Left colon (tissue), 2 donors: ENCODE measurements at regions not wholly inside any gene's neighbourhood (a gene's known extent, or its start where the extent isn't known, plus 50 kb on each side); places are given as distances from the start of the nearest gene placed in this dataset.
A peak's percentile ranks its signal among the peaks of the same experiment; 100 is the strongest.
"Not testable (repeated sequence)": the region's sequence is repeated elsewhere in the genome, so short reads cannot be mapped to it uniquely, and the experiment has no call there.

Experiments
- ATAC-seq: fragments of 200-7000 bp; cut with Tn5 transposase; one replicate; pipeline ENCODE4 v1.9.1; 2020; ENCODE audit warnings: mild to moderate bottlenecking, moderate library complexity
- DNase-seq, 2 donors: peaks; one replicate each; pipeline ENCODE4 v3.0.0-alpha.2; 2020
- intact Hi-C, 2 donors: fragments of 100-400 bp; cut with DNase I in 1 of 2; cut with micrococcal nuclease in 1 of 2; formaldehyde crosslinking; loops; one replicate each; pipeline versions ENCODE4 v1.11.2 to v1.14.0; 2022; cut with DNase I, micrococcal nuclease
- donor health status: DM: no; HTN: no; CAD: no.
- donor health status: DM: yes; HTN: yes; CAD: no.

GRCh38 chr7:152905949-152906348 is 146.4 kb downstream of the ACTR3B start:
- no peak for DNase-seq
- ATAC-seq, result no peak
- intact Hi-C loops, result no loop called here

- ATAC-seq (no peak), DNase-seq (no peak)
- intact Hi-C loops, result no loop called here
Observed at GRCh38 chr7:152907042-152907761, 147.7 kb downstream of the ACTR3B start.

GRCh38 chr7:152909280-152909679 is 149.7 kb downstream of the ACTR3B start:
- DNase-seq (no peak), ATAC-seq (no peak)
- intact Hi-C loops, result no loop called here

- DNase-seq, result no peak
- intact Hi-C loops, result no loop called here
- no peak for ATAC-seq
Observed at GRCh38 chr7:152909683-152910544, 150.4 kb downstream of the ACTR3B start.

- ATAC-seq, result no peak
- intact Hi-C loops, result no loop called here
- DNase-seq, result no peak
Observed at GRCh38 chr7:152910545-152911225, 151.1 kb downstream of the ACTR3B start.

- no peak for DNase-seq
- no peak for ATAC-seq
- intact Hi-C loops, result no loop called here
Observed at GRCh38 chr7:152911226-152911560, 151.6 kb downstream of the ACTR3B start.

GRCh38 chr7:152911922-152912321 is 152.4 kb downstream of the ACTR3B start:
- intact Hi-C loops, result no loop called here
- DNase-seq (no peak), ATAC-seq (no peak)

GRCh38 chr7:152912511-152912910 is 153.0 kb downstream of the ACTR3B start:
- intact Hi-C loops, result no loop called here
- no peak for ATAC-seq
- no peak for DNase-seq

GRCh38 chr7:152913492-152913891 is 153.9 kb downstream of the ACTR3B start:
- intact Hi-C loops, result no loop called here
- no peak for DNase-seq
- no peak for ATAC-seq

GRCh38 chr7:152914014-152914844 is 154.7 kb downstream of the ACTR3B start:
- intact Hi-C loops, result no loop called here
- no peak for ATAC-seq
- DNase-seq, result no peak

- DNase-seq, ATAC-seq, intact Hi-C loops: not testable (repeated sequence)
Observed at GRCh38 chr7:152914845-152915102, 155.2 kb downstream of the ACTR3B start.

- DNase-seq (no peak), ATAC-seq (no peak)
- intact Hi-C loops, result no loop called here
Observed at GRCh38 chr7:152922318-152923081, 162.9 kb downstream of the ACTR3B start.

- ATAC-seq (no peak), DNase-seq (no peak)
- intact Hi-C loops, result no loop called here
Observed at GRCh38 chr7:152923711-152924110, 164.2 kb downstream of the ACTR3B start.

GRCh38 chr7:152924238-152924637 is 164.7 kb downstream of the ACTR3B start:
- ATAC-seq (no peak), DNase-seq (no peak)
- intact Hi-C loops, result no loop called here

GRCh38 chr7:152924826-152925411 is 165.4 kb downstream of the ACTR3B start:
- ATAC-seq, result no peak
- intact Hi-C loops, result no loop called here

GRCh38 chr7:152925412-152926147 is 166.0 kb downstream of the ACTR3B start:
- intact Hi-C loops, result no loop called here
- no peak for DNase-seq
- no peak for ATAC-seq

More at GRCh38 chr7:152924826-152925411, 165.4 kb downstream of the ACTR3B start:
- no peak for DNase-seq

- ATAC-seq, result peak; percentile 54
- intact Hi-C loops, result no loop called here
- no peak for DNase-seq
Observed at GRCh38 chr7:152931633-152932032, 172.1 kb downstream of the ACTR3B start.

GRCh38 chr7:152937282-152937681 is 177.7 kb downstream of the ACTR3B start:
- no peak for ATAC-seq
- DNase-seq, result no peak
- intact Hi-C loops, result no loop called here
